Adrenal gland (tissue), 9 donors: ENCODE measurements at regions not wholly inside any gene's neighbourhood (a gene's known extent, or its start where the extent isn't known, plus 50 kb on each side); places are given as distances from the start of the nearest gene placed in this dataset.

Experiments
- DNase-seq, 7 donors: peaks; one replicate each; pipeline ENCODE4 v3.0.0-alpha.2; 2019 to 2020
- H3K27ac ChIP-seq, 5 donors: fragments of 200-600 bp; sonication (generic) in 4 of 5; 1 replicate in 3 of 5; 2 replicates in 2 of 5; pipeline versions ENCODE4 v1.5.1 to v1.8.0; 2016 to 2020; ENCODE audit warnings: mild to moderate bottlenecking in 1 of 5
- H3K27me3 ChIP-seq: fragments of 200-600 bp; 2 replicates; pipeline ENCODE4 v1.8.0; 2021
- H3K36me3 ChIP-seq, 2 donors: fragments of 200-600 bp; replicated peaks in 1 of 2; 1 replicate in 1 of 2; 2 replicates in 1 of 2; pipeline versions ENCODE4 v1.5.1 to v1.8.0; 2018 to 2022
- H3K4me1 ChIP-seq, 2 donors: fragments of 200-600 bp; replicated peaks in 1 of 2; 1 replicate in 1 of 2; 2 replicates in 1 of 2; pipeline versions ENCODE4 v1.5.1 to v1.8.0; 2018 to 2021
- H3K4me3 ChIP-seq, 4 donors: fragments of 200-600 bp; sonication (generic) in 3 of 4; one replicate each; pipeline ENCODE4 v1.5.1; 2016 to 2018
- H3K9me3 ChIP-seq, 3 donors: fragments of 200-600 bp; sonication (generic) in 1 of 3; replicated peaks in 1 of 3; 1 replicate in 2 of 3; 2 replicates in 1 of 3; pipeline versions ENCODE4 v1.5.1 to v1.8.0; 2016 to 2021
- POLR2A ChIP-seq, 2 donors: fragments of 450-650 bp; IDR thresholded peaks; one replicate each; pipeline ENCODE4 v1.6.1; 2017; ENCODE audit warnings: antibody characterized with exemption in 2 of 2, mild to moderate bottlenecking in 2 of 2, moderate library complexity in 1 of 2
- WGBS, 4 donors: extraction: QIAGEN DNeasy Blood & Tissue Kit in 2 of 4; methylation state at CpG; one replicate each; pipeline versions ENCODE4 v1.1.5 to v1.1.7; 2013 to 2017; 5-methylcytosine and 5-hydroxymethylcytosine counted together
- intact Hi-C, 2 donors: fragments of 100-400 bp; cut with DNase I; formaldehyde crosslinking; loops; one replicate each; pipeline versions ENCODE4 v1.14.1 to v1.15.0; 2022 to 2023
- TF ChIP-seq, protein P1 (sequence below), 6 experiments: fragments of 450-650 bp in 4 of 6; fragments of 200-600 bp in 2 of 6; sonication (generic) in 1 of 6; IDR thresholded peaks; 1 replicate in 5 of 6; 2 replicates in 1 of 6; pipeline versions ENCODE4 v1.5.1 to v1.8.0; 2016 to 2021; ENCODE audit warnings: antibody characterized with exemption in 6 of 6, mild to moderate bottlenecking in 2 of 6, moderate library complexity in 1 of 6
- donor health status: healthy with polysubstance abuse.
- donor health status: Bipolar disorder and iron deficiency.
- donor health status: DM: yes; HTN: yes; CAD: no.
- donor health status: DM: no; HTN: no; CAD: no.
- donor health status: DM: no; HTN: no; CAD: no.

DNA sequence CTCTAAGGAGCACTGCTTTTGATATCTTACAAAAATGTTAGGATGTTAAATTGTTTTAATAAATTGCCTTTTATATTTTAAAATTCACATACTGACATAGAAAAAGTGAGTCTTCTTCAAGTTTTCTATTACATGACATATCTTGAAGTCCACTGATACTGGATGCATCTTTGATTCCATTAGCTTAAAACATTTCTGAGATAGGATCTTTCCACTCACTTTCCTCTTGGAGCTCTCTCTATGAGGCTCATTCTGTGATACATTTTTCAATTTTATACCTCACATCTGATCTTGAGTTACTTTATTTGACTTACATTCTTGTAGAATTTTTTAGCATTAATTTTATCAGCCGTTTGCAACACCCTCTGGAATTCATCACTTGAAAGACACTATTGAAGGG is 86.8 kb upstream of the NOL4 start:
- no peak for TF ChIP-seq POLR2A (IDR thresholded peaks at IDR 0.05)
- TF ChIP-seq, protein P1, sequence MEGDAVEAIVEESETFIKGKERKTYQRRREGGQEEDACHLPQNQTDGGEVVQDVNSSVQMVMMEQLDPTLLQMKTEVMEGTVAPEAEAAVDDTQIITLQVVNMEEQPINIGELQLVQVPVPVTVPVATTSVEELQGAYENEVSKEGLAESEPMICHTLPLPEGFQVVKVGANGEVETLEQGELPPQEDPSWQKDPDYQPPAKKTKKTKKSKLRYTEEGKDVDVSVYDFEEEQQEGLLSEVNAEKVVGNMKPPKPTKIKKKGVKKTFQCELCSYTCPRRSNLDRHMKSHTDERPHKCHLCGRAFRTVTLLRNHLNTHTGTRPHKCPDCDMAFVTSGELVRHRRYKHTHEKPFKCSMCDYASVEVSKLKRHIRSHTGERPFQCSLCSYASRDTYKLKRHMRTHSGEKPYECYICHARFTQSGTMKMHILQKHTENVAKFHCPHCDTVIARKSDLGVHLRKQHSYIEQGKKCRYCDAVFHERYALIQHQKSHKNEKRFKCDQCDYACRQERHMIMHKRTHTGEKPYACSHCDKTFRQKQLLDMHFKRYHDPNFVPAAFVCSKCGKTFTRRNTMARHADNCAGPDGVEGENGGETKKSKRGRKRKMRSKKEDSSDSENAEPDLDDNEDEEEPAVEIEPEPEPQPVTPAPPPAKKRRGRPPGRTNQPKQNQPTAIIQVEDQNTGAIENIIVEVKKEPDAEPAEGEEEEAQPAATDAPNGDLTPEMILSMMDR (IDR thresholded peaks at IDR 0.05), result no peak
- no peaks in the 10 kb centered on the region for H3K4me1 ChIP-seq
- no peak for DNase-seq
- H3K36me3 ChIP-seq, result no peaks in the 10 kb centered on the region
- no peak overlapping the region for H3K27ac ChIP-seq
- intact Hi-C loops, result no loop called here
- H3K9me3 ChIP-seq, result no peaks in the 10 kb centered on the region
- H3K27me3 ChIP-seq, result no peaks in the 10 kb centered on the region
- WGBS, 4 donors, result 32 to 45% (median 35%) methylated on average over 1 of the region's 1 CpG
- no peak overlapping the region for H3K4me3 ChIP-seq

DNA sequence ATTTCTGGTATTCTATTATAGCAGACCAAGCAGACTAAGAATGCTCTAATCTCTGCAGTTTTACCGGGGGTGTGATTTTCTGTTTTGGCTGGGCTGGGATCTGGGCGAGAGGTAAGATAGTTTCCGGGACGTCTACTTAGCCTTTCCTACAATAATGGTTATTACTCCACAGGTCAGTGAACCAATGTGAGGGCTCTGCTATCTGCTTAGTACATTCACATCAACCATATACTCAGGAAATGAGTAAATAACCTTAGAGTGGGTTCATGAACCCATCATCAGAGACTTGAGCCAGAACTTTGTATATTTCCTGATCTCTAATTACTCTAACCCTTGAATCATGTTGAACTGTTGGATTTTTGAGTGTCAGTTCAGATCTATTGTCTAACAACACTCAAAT is 90.1 kb upstream of the NOL4 start:
- no peaks in the 10 kb centered on the region for H3K4me1 ChIP-seq
- no peak overlapping the region for H3K27ac ChIP-seq
- no peak overlapping the region for H3K4me3 ChIP-seq
- DNase-seq, result no peak
- TF ChIP-seq POLR2A (IDR thresholded peaks at IDR 0.05), result no peak
- TF ChIP-seq, protein P1 (IDR thresholded peaks at IDR 0.05), result no peak
- H3K27me3 ChIP-seq, result no peaks in the 10 kb centered on the region
- WGBS, 4 donors, result 68 to 78% (median 72%) methylated on average over 4 of the region's 4 CpGs
- no peaks in the 10 kb centered on the region for H3K36me3 ChIP-seq
- intact Hi-C loops, result no loop called here
- no peaks in the 10 kb centered on the region for H3K9me3 ChIP-seq

DNA sequence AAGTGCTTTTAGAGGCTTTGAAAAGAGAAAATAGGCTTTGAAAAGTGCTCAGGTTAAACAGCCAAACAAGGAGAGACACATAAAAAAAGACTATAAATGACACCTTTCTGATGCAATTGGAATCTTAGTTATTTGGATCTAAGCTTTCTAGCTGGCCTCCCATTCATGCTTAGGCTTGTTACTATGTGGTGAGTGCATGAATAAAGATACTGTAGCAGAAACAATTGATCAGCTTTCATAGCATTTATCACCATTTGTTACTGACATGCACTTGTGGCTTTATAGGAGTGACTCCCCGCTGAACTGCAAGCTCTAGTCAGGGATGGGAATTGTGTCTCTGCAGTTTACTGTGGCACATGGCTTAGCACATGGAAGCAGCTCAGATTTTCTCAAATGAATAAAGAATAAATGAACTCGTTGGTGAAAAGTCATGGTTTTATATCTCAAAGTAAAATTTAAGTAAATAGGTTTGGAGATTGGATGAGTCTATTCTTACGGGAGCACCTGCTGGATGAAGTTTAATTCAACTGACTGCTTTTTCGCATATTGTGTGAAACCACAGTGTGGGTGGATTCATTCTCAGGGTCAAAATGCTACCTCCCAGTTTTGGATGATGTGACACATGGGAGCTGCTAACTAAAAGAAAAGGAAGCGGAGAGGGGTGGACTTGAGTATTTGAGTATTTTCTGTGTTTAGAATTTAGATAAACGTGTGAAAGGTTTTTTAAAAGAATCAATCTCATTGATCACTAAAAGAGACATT is 91.1 kb upstream of the NOL4 start:
- 67 to 73% (median 71%) methylated on average over 6 of the region's 6 CpGs for WGBS, 4 donors
- Histone ChIP-seq H3K27ac (no peak overlapping the region), H3K9me3 (no peaks in the 10 kb centered on the region), H3K27me3 (no peaks in the 10 kb centered on the region), H3K36me3 (no peaks in the 10 kb centered on the region), H3K4me3 (no peak overlapping the region), H3K4me1 (no peaks in the 10 kb centered on the region)
- TF ChIP-seq POLR2A (IDR thresholded peaks at IDR 0.05), result no peak
- TF ChIP-seq, protein P1 (IDR thresholded peaks at IDR 0.05), result no peak
- DNase-seq, result no peak
- intact Hi-C loops, result no loop called here

DNA sequence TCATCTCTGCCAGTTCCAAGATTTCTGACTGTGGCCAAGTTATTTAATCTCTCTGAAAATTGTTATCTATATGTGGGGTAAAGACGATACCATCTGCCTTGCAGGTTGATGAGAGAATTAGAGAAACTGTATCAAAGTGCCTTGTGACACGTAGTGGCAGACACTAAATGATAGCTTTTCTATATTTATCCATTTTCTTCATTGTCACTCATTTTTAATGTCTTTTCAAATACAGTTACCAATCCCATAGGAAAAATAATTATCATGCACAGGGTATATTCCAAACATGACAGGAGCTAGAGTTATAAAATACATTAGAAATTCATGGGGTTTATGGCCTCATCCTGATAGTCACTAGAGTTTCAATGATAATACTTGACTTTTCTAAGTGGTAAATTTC is 95.6 kb upstream of the NOL4 start:
- Histone ChIP-seq H3K36me3 (no peaks in the 10 kb centered on the region), H3K9me3 (no peaks in the 10 kb centered on the region), H3K27ac (no peak overlapping the region), H3K27me3 (no peaks in the 10 kb centered on the region), H3K4me1 (no peaks in the 10 kb centered on the region), H3K4me3 (no peak overlapping the region)
- WGBS, 4 donors, result 55 to 78% (median 75%) methylated on average over 2 of the region's 2 CpGs
- DNase-seq, result no peak
- intact Hi-C loops, result loop anchor here in 1 of 2 donors (5.0 kb wide), 1 partner anchor 198 kb away; no protein-coding TSS in a partner anchor
- TF ChIP-seq, protein P1 (IDR thresholded peaks at IDR 0.05), result no peak
- no peak for TF ChIP-seq POLR2A (IDR thresholded peaks at IDR 0.05)
